Osteoblast (primary cell): ENCODE measurements at regions not wholly inside any gene's neighbourhood (a gene's known extent, or its start where the extent isn't known, plus 50 kb on each side); places are given as distances from the start of the nearest gene placed in this dataset.
"Not testable (repeated sequence)": the region's sequence is repeated elsewhere in the genome, so short reads cannot be mapped to it uniquely, and the experiment has no call there.

Experiments
- DNase-seq: peaks from one replicate; pipeline ENCODE4 v3.0.0; 2011; ENCODE audit warnings: low spot score, mixed read lengths; ENCODE audit not compliant: insufficient read length; ENCODE audit errors: missing footprints
- H2AFZ ChIP-seq: 2 replicates; pipeline ENCODE4 v1.6.0; 2011; ENCODE audit warnings: mild to moderate bottlenecking, low read length
- H3K27ac ChIP-seq: 2 replicates; pipeline ENCODE4 v1.5.1; 2011; ENCODE audit warnings: mild to moderate bottlenecking, low read depth, low read length, moderate library complexity
- H3K27me3 ChIP-seq: 2 replicates; pipeline ENCODE4 v1.6.0; 2012; ENCODE audit warnings: mild to moderate bottlenecking, control low read depth, inconsistent platforms, low read length, moderate library complexity; ENCODE audit not compliant: insufficient read depth
- H3K36me3 ChIP-seq: 2 replicates; pipeline ENCODE4 v1.5.1; 2011; ENCODE audit warnings: mild to moderate bottlenecking, low read length, control low read depth, moderate library complexity; ENCODE audit not compliant: insufficient read depth
- H3K4me1 ChIP-seq: 2 replicates; pipeline ENCODE4 v1.5.1; 2011; ENCODE audit warnings: mild to moderate bottlenecking, low read length, control low read depth, moderate library complexity; ENCODE audit not compliant: insufficient read depth
- H3K4me2 ChIP-seq: 2 replicates; pipeline ENCODE4 v1.6.0; 2011; ENCODE audit warnings: mild to moderate bottlenecking, low read length; ENCODE audit not compliant: insufficient read depth
- H3K4me3 ChIP-seq: fragments of 200-600 bp; sonication (generic); 3 replicates; pipeline ENCODE4 v1.5.1; 2012; ENCODE audit warnings: mild to moderate bottlenecking, low read length, inconsistent platforms; ENCODE audit not compliant: insufficient read depth
- H3K79me2 ChIP-seq: 2 replicates; pipeline ENCODE4 v1.6.0; 2012; ENCODE audit warnings: mild to moderate bottlenecking, low read length, control low read depth, inconsistent platforms; ENCODE audit not compliant: insufficient read depth
- H3K9me3 ChIP-seq: 2 replicates; pipeline ENCODE4 v1.5.1; 2011; ENCODE audit warnings: low read depth, low read length, control low read depth
- H4K20me1 ChIP-seq: 2 replicates; pipeline ENCODE4 v1.6.0; 2012; ENCODE audit warnings: mild to moderate bottlenecking, low read length, control low read depth; ENCODE audit not compliant: insufficient read depth
- CTCF ChIP-seq: IDR thresholded peaks from 2 replicates; pipeline ENCODE4 v1.5.1; 2011; ENCODE audit warnings: mild to moderate bottlenecking, low read depth, low read length, moderate library complexity; ENCODE audit errors: extremely low read depth

GRCh38 chr16:22693638-22694340 is 120.2 kb upstream of the HS3ST2 start:
- Histone ChIP-seq H3K4me2 (no peak overlapping the region), H2AFZ (no peak overlapping the region), H3K9me3 (no peaks in the 10 kb centered on the region), H3K36me3 (no peaks in the 10 kb centered on the region), H4K20me1 (no peaks in the 10 kb centered on the region), H3K4me1 (peaks cover 13% of the 10 kb centered on the region), H3K79me2 (no peaks in the 10 kb centered on the region), H3K4me3 (no peak overlapping the region), H3K27me3 (no peaks in the 10 kb centered on the region), H3K27ac (no peak overlapping the region)
- no peak for TF ChIP-seq CTCF
- DNase-seq: no peak

GRCh38 chr16:22694887-22695382 is 119.0 kb upstream of the HS3ST2 start:
- Histone ChIP-seq H3K4me3 (peak overlapping the region; percentile 33), H3K4me1 (peaks cover 13% of the 10 kb centered on the region), H3K27me3 (no peaks in the 10 kb centered on the region), H3K4me2 (peak overlapping the region; percentile 55), H2AFZ (peak overlapping the region; percentile 18), H3K27ac (peak overlapping the region; percentile 69), H3K9me3 (no peaks in the 10 kb centered on the region), H4K20me1 (no peaks in the 10 kb centered on the region), H3K36me3 (no peaks in the 10 kb centered on the region), H3K79me2 (no peaks in the 10 kb centered on the region)
- TF ChIP-seq CTCF: no peak
- DNase-seq: peak; percentile 78

- H3K4me1 ChIP-seq: peaks cover 13% of the 10 kb centered on the region
Measured at GRCh38 chr16:22695773-22696172, 118.2 kb upstream of the HS3ST2 start.

GRCh38 chr16:22699356-22699755 is 114.6 kb upstream of the HS3ST2 start:
- Histone ChIP-seq H2AFZ (no peak overlapping the region), H3K4me3 (no peak overlapping the region), H3K27me3 (no peaks in the 10 kb centered on the region), H3K36me3 (no peaks in the 10 kb centered on the region), H3K27ac (no peak overlapping the region), H3K4me1 (peaks cover 12% of the 10 kb centered on the region), H4K20me1 (no peaks in the 10 kb centered on the region), H3K4me2 (no peak overlapping the region), H3K79me2 (no peaks in the 10 kb centered on the region), H3K9me3 (no peaks in the 10 kb centered on the region)
- no peak for TF ChIP-seq CTCF
- no peak for DNase-seq

More at GRCh38 chr16:22695773-22696172, 118.2 kb upstream of the HS3ST2 start:
- not testable (repeated sequence) for H3K9me3 ChIP-seq, H3K27me3 ChIP-seq, DNase-seq, H3K4me3 ChIP-seq, H4K20me1 ChIP-seq, H3K4me2 ChIP-seq, H2AFZ ChIP-seq, H3K79me2 ChIP-seq, H3K36me3 ChIP-seq
- H3K27ac ChIP-seq: peak overlapping the region; percentile 69
